ENCODE measurements at regions not wholly inside any gene's neighbourhood (a gene's known extent, or its start where the extent isn't known, plus 50 kb on each side); places are given as distances from the start of the nearest gene placed in this dataset.

GRCh38 chr2:215693193-215693998, 257.5 kb upstream of the FN1 start:
- Mint-ChIP-seq H3K27ac (no peak overlapping the region), H3K4me3 (no peak overlapping the region), H3K9me3 (ENCODE audit: insufficient read depth) (no peaks in the 10 kb centered on the region), H3K27me3 (peaks cover 18% of the 10 kb centered on the region), H3K4me1 (no peaks in the 10 kb centered on the region)
- Histone ChIP-seq H3K4me1 (ENCODE audit: control insufficient read depth in 2 of 2, insufficient read depth in 2 of 2, low read length in 2 of 2) (no peaks in the 10 kb centered on the region), H2AFZ (ENCODE audit: insufficient read depth, low read depth, low read length, poor library complexity, severe bottlenecking) (no peak overlapping the region), H3K79me2 (ENCODE audit: control insufficient read depth, insufficient read depth, low read length) (no peaks in the 10 kb centered on the region), H3K27me3 (replicated peaks in 1 of 4; ENCODE audit: control extremely low read depth in 1 of 4, control insufficient read depth in 3 of 4, insufficient read depth in 4 of 4, low read length in 3 of 4) (no peaks in the 10 kb centered on the region), H3K9me3 (ENCODE audit: control extremely low read depth in 1 of 3, control insufficient read depth in 2 of 3, insufficient read depth in 1 of 3, low read length in 2 of 3) (peaks cover 0 to 2% (median 0%) of the 10 kb centered on the region in 3 donors), H3K9ac (ENCODE audit: low read length) (no peak overlapping the region), H3K36me3 (replicated peaks in 1 of 2; ENCODE audit: control extremely low read depth in 1 of 2, control insufficient read depth in 1 of 2, extremely low read depth in 1 of 2, insufficient read depth in 2 of 2, low read length in 1 of 2) (no peaks in the 10 kb centered on the region), H3K4me3 (ENCODE audit: control extremely low read depth in 1 of 5, extremely low read depth in 1 of 5, insufficient read depth in 1 of 5, low read depth in 2 of 5, low read length in 4 of 5) (no peak overlapping the region), H4K20me1 (ENCODE audit: control insufficient read depth, insufficient read depth, low read length, poor library complexity, severe bottlenecking) (no peaks in the 10 kb centered on the region), H3K27ac (ENCODE audit: low read length in 2 of 2) (no peak overlapping the region), H3K4me2 (replicated peaks; ENCODE audit: low read depth, low read length, poor library complexity, severe bottlenecking) (no peak overlapping the region)
- intact Hi-C loops (cut with micrococcal nuclease) = no loop called here
- TF ChIP-seq CTCF (IDR thresholded peaks at IDR 0.05) (no peak), EZH2 (IDR thresholded peaks at IDR 0.05; ENCODE audit: borderline replicate concordance, insufficient read depth, low read depth, low read length, poor library complexity, severe bottlenecking) (no peak)
- CTCF ChIA-PET = no interaction called here
- POLR2A ChIA-PET = no interaction called here
- DNase-seq = no peak
- no peak for ATAC-seq (ENCODE audit: low read depth)
- WGBS (ENCODE audit: insufficient coverage) = 91% methylated on average over 2 of the region's 3 CpGs

GRCh38 chr2:215692387-215693079, 256.7 kb upstream of the FN1 start:
- Mint-ChIP-seq H3K27ac (no peak overlapping the region), H3K4me3 (no peak overlapping the region), H3K9me3 (ENCODE audit: insufficient read depth) (no peaks in the 10 kb centered on the region), H3K4me1 (no peaks in the 10 kb centered on the region), H3K27me3 (peaks cover 18% of the 10 kb centered on the region)
- TF ChIP-seq EZH2 (IDR thresholded peaks at IDR 0.05; ENCODE audit: borderline replicate concordance, insufficient read depth, low read depth, low read length, poor library complexity, severe bottlenecking) = no peak
- no peak for TF ChIP-seq CTCF (IDR thresholded peaks at IDR 0.05)
- ChIA-PET CTCF (no interaction called here), POLR2A (no interaction called here)
- no peaks in the 10 kb centered on the region for H3K79me2 ChIP-seq (ENCODE audit: control insufficient read depth, insufficient read depth, low read length)
- H3K27me3 ChIP-seq (replicated peaks in 1 of 4; ENCODE audit: control extremely low read depth in 1 of 4, control insufficient read depth in 3 of 4, insufficient read depth in 4 of 4, low read length in 3 of 4) = no peaks in the 10 kb centered on the region
- ATAC-seq (ENCODE audit: low read depth) (no peak), DNase-seq (no peak)
- intact Hi-C loops (cut with micrococcal nuclease) = no loop called here
- no CpG with 5 or more reads among the region's 1 CpG for WGBS (ENCODE audit: insufficient coverage)
- H3K36me3 ChIP-seq (replicated peaks in 1 of 2; ENCODE audit: control extremely low read depth in 1 of 2, control insufficient read depth in 1 of 2, extremely low read depth in 1 of 2, insufficient read depth in 2 of 2, low read length in 1 of 2) = no peaks in the 10 kb centered on the region
- H4K20me1 ChIP-seq (ENCODE audit: control insufficient read depth, insufficient read depth, low read length, poor library complexity, severe bottlenecking) = no peaks in the 10 kb centered on the region
- no peak overlapping the region for H3K9ac ChIP-seq (ENCODE audit: low read length)
- no peaks in the 10 kb centered on the region for H3K9me3 ChIP-seq (ENCODE audit: control extremely low read depth in 1 of 3, control insufficient read depth in 2 of 3, insufficient read depth in 1 of 3, low read length in 2 of 3)
- no peak overlapping the region for H3K27ac ChIP-seq (ENCODE audit: low read length in 2 of 2)
- no peak overlapping the region for H3K4me3 ChIP-seq (ENCODE audit: control extremely low read depth in 1 of 5, extremely low read depth in 1 of 5, insufficient read depth in 1 of 5, low read depth in 2 of 5, low read length in 4 of 5)
- no peak overlapping the region for H2AFZ ChIP-seq (ENCODE audit: insufficient read depth, low read depth, low read length, poor library complexity, severe bottlenecking)
- no peaks in the 10 kb centered on the region for H3K4me1 ChIP-seq (ENCODE audit: control insufficient read depth in 2 of 2, insufficient read depth in 2 of 2, low read length in 2 of 2)
- H3K4me2 ChIP-seq (replicated peaks; ENCODE audit: low read depth, low read length, poor library complexity, severe bottlenecking) = no peak overlapping the region
